ENCODE measurements at regions not wholly inside any gene's neighbourhood (a gene's known extent, or its start where the extent isn't known, plus 50 kb on each side); places are given as distances from the start of the nearest gene placed in this dataset.

DNA sequence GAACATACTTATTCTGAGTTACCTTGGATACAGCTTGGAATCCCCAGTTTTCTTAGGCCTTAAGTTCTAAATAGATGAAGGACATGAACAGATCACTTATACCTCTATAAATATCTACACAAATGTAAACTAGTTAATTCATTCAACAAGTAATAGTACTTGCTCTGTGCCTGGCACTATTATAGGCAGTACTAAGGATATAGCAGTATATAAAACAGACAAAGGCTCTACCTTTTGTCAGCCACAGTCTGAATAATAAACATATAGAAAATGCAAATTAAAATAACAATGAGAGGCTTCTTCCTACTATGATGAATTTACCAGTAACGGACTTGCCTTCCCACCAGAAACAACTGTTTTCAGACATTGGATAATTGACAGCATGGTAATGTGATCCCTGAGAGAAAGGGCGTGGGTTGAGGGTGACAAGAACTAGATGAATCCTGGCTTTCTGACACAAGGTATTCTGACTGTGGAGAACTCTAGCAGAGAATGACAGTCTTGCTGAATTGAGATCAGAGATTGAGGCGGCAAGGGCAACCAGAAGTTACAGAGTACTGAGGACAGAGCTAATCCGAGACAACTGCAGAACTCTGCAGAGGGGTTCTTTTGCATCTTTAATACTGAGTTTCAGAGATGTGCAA lies 170.5 kb downstream of the TANC2 start:
- Histone ChIP-seq H3K9me3 (no peaks in the 10 kb centered on the region), H3K4me2 (no peak overlapping the region), H3K27ac (no peak overlapping the region), H3K4me3 (no peak overlapping the region), H3K4me1 (no peaks in the 10 kb centered on the region)
- WGBS (ENCODE audit: missing lambda C conversion rate) = 94% methylated on average over 4 of the region's 4 CpGs
- CTCF ChIA-PET = interaction anchor here (0.7 to 2.0 kb wide), 3 partner anchors 167 to 465 kb away, joined by 3 to 9 read pairs (median 3); no protein-coding TSS in a partner anchor
- no peak for TF ChIP-seq HOXA7 (CRISPR knock-in tag; IDR thresholded peaks at IDR 0.05)
- TF ChIP-seq CHD4 (IDR thresholded peaks at IDR 0.05; ENCODE audit: borderline replicate concordance) = no peak
- no peak for TF ChIP-seq EHF (CRISPR knock-in tag; IDR thresholded peaks at IDR 0.05)
- no peak for TF ChIP-seq RCOR1 (IDR thresholded peaks at IDR 0.05; ENCODE audit: low read depth, low read length)
- TF ChIP-seq, protein P1, sequence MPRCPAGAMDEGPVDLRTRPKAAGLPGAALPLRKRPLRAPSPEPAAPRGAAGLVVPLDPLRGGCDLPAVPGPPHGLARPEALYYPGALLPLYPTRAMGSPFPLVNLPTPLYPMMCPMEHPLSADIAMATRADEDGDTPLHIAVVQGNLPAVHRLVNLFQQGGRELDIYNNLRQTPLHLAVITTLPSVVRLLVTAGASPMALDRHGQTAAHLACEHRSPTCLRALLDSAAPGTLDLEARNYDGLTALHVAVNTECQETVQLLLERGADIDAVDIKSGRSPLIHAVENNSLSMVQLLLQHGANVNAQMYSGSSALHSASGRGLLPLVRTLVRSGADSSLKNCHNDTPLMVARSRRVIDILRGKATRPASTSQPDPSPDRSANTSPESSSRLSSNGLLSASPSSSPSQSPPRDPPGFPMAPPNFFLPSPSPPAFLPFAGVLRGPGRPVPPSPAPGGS (IDR thresholded peaks at IDR 0.05) = no peak
- no peak for TF ChIP-seq GATA3 (IDR thresholded peaks at IDR 0.05; ENCODE audit: borderline replicate concordance)
- no peak for TF ChIP-seq RARB (CRISPR knock-in tag; IDR thresholded peaks at IDR 0.05)
- TF ChIP-seq CEBPB (IDR thresholded peaks at IDR 0.05) = no peak
- TF ChIP-seq PHF8 (IDR thresholded peaks at IDR 0.05; ENCODE audit: borderline replicate concordance, low read depth) = no peak
- no peak for TF ChIP-seq ZFP36 (IDR thresholded peaks at IDR 0.05; ENCODE audit: borderline replicate concordance, partially characterized antibody)
- TF ChIP-seq FOSL2 (IDR thresholded peaks at IDR 0.05) = no peak
- no peak for TF ChIP-seq FOSL2 (CRISPR knock-in tag; IDR thresholded peaks at IDR 0.05)
- TF ChIP-seq MAZ (IDR thresholded peaks at IDR 0.05; ENCODE audit: borderline replicate concordance, low read depth, low read length) = no peak
- no peak for TF ChIP-seq ATOH8 (CRISPR knock-in tag; IDR thresholded peaks at IDR 0.05; ENCODE audit: low read depth)
- TF ChIP-seq, protein P2, sequence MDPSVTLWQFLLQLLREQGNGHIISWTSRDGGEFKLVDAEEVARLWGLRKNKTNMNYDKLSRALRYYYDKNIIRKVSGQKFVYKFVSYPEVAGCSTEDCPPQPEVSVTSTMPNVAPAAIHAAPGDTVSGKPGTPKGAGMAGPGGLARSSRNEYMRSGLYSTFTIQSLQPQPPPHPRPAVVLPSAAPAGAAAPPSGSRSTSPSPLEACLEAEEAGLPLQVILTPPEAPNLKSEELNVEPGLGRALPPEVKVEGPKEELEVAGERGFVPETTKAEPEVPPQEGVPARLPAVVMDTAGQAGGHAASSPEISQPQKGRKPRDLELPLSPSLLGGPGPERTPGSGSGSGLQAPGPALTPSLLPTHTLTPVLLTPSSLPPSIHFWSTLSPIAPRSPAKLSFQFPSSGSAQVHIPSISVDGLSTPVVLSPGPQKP (IDR thresholded peaks at IDR 0.05; ENCODE audit: low read depth, low read length) = no peak
- FAIRE-seq (peak; percentile 46), ATAC-seq (no peak), DNase-seq (ENCODE audit: low read depth in 1 of 2, low spot score in 1 of 2) (no peak)
- POLR2A ChIA-PET = no interaction called here

GRCh38 chr17:63137163-63137562 lies 171.1 kb downstream of the TANC2 start:
- Histone ChIP-seq H3K27ac (no peak overlapping the region), H3K4me3 (no peak overlapping the region), H3K4me1 (no peaks in the 10 kb centered on the region), H3K9me3 (no peaks in the 10 kb centered on the region), H3K4me2 (no peak overlapping the region)
- no peak for DNase-seq (ENCODE audit: low read depth in 1 of 2, low spot score in 1 of 2)
- FAIRE-seq = no peak
- TF ChIP-seq E2F6 (IDR thresholded peaks at IDR 0.05; ENCODE audit: borderline replicate concordance, low read depth) (no peak), HES2 (IDR thresholded peaks at IDR 0.05) (no peak), CBX2 (IDR thresholded peaks at IDR 0.05; ENCODE audit: borderline replicate concordance, low read depth) (no peak), JUNB (IDR thresholded peaks at IDR 0.05) (no peak), MAZ (IDR thresholded peaks at IDR 0.05; ENCODE audit: borderline replicate concordance, low read depth, low read length) (no peak)
- TF ChIP-seq, protein P3, sequence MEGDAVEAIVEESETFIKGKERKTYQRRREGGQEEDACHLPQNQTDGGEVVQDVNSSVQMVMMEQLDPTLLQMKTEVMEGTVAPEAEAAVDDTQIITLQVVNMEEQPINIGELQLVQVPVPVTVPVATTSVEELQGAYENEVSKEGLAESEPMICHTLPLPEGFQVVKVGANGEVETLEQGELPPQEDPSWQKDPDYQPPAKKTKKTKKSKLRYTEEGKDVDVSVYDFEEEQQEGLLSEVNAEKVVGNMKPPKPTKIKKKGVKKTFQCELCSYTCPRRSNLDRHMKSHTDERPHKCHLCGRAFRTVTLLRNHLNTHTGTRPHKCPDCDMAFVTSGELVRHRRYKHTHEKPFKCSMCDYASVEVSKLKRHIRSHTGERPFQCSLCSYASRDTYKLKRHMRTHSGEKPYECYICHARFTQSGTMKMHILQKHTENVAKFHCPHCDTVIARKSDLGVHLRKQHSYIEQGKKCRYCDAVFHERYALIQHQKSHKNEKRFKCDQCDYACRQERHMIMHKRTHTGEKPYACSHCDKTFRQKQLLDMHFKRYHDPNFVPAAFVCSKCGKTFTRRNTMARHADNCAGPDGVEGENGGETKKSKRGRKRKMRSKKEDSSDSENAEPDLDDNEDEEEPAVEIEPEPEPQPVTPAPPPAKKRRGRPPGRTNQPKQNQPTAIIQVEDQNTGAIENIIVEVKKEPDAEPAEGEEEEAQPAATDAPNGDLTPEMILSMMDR (IDR thresholded peaks at IDR 0.05) = no peak
- no peak for ATAC-seq
- CTCF ChIA-PET = interaction anchor here (0.6 to 2.0 kb wide), 5 partner anchors 15 to 465 kb away, joined by 3 to 9 read pairs (median 3); no protein-coding TSS in a partner anchor
- POLR2A ChIA-PET = no interaction called here

Data from A549 (cell line).